ENCODE measurements at regions not wholly inside any gene's neighbourhood (a gene's known extent, or its start where the extent isn't known, plus 50 kb on each side); places are given as distances from the start of the nearest gene placed in this dataset.

- no peak for DNase-seq (ENCODE audit: low read depth, low spot score)
These were observed 251.4 kb upstream of the ROPN1 start for GRCh38 chr3:124243177-124243859.

GRCh38 chr3:124246376-124246775, 254.5 kb upstream of the ROPN1 start:
- DNase-seq (ENCODE audit: low read depth, low spot score) = peak; percentile 25

- DNase-seq (ENCODE audit: low read depth, low spot score) = no peak
These were observed 255.0 kb upstream of the ROPN1 start for GRCh38 chr3:124246949-124247348.

GRCh38 chr3:124248471-124249028, 256.6 kb upstream of the ROPN1 start:
- DNase-seq (ENCODE audit: low read depth, low spot score) = no peak

GRCh38 chr3:124249038-124249437, 257.1 kb upstream of the ROPN1 start:
- DNase-seq (ENCODE audit: low read depth, low spot score) = no peak

GRCh38 chr3:124250053-124250452, 258.1 kb upstream of the ROPN1 start:
- no peak for DNase-seq (ENCODE audit: low read depth, low spot score)

- DNase-seq (ENCODE audit: low read depth, low spot score) = peak; percentile 91
These were observed 264.2 kb upstream of the ROPN1 start for GRCh38 chr3:124256156-124256555.

GRCh38 chr3:124256599-124256998, 264.7 kb upstream of the ROPN1 start:
- DNase-seq (ENCODE audit: low read depth, low spot score) = peak; percentile 46

- no peak for DNase-seq (ENCODE audit: low read depth, low spot score)
These were observed 265.5 kb upstream of the ROPN1 start for GRCh38 chr3:124257336-124257864.

- peak; percentile 63 for DNase-seq (ENCODE audit: low read depth, low spot score)
These were observed 266.2 kb upstream of the ROPN1 start for GRCh38 chr3:124258057-124258500.

GRCh38 chr3:124260206-124260915, 268.4 kb upstream of the ROPN1 start:
- no peak for DNase-seq (ENCODE audit: low read depth, low spot score)

- DNase-seq (ENCODE audit: low read depth, low spot score) = no peak
These were observed 269.4 kb upstream of the ROPN1 start for GRCh38 chr3:124261306-124261705.

GRCh38 chr3:124263168-124263567, 271.2 kb upstream of the ROPN1 start:
- DNase-seq (ENCODE audit: low read depth, low spot score) = no peak

GRCh38 chr3:124264346-124264745, 272.4 kb upstream of the ROPN1 start:
- no peak for DNase-seq (ENCODE audit: low read depth, low spot score)

GRCh38 chr3:124266487-124266886, 274.6 kb upstream of the ROPN1 start:
- peak; percentile 80 for DNase-seq (ENCODE audit: low read depth, low spot score)

GRCh38 chr3:124267406-124267805, 275.5 kb upstream of the ROPN1 start:
- DNase-seq (ENCODE audit: low read depth, low spot score) = no peak

- no peak for DNase-seq (ENCODE audit: low read depth, low spot score)
These were observed 276.4 kb upstream of the ROPN1 start for GRCh38 chr3:124268355-124268754.

- no peak for DNase-seq (ENCODE audit: low read depth, low spot score)
These were observed 277.7 kb upstream of the ROPN1 start for GRCh38 chr3:124269619-124270018.

GRCh38 chr3:124272605-124273151, 280.8 kb upstream of the ROPN1 start:
- no peak for DNase-seq (ENCODE audit: low read depth, low spot score)

GRCh38 chr3:124273651-124274050, 281.7 kb upstream of the ROPN1 start:
- no peak for DNase-seq (ENCODE audit: low read depth, low spot score)

GRCh38 chr3:124274051-124274450, 282.1 kb upstream of the ROPN1 start:
- no peak for DNase-seq (ENCODE audit: low read depth, low spot score)

- no peak for DNase-seq (ENCODE audit: low read depth, low spot score)
These were observed 283.5 kb upstream of the ROPN1 start for GRCh38 chr3:124275412-124275811.

Data from ELF-1 (cell line).